IPS-18a (cell line): ENCODE measurements at regions not wholly inside any gene's neighbourhood (a gene's known extent, or its start where the extent isn't known, plus 50 kb on each side); places are given as distances from the start of the nearest gene placed in this dataset.
"Not testable (repeated sequence)": the region's sequence is repeated elsewhere in the genome, so short reads cannot be mapped to it uniquely, and the experiment has no call there.

Source experiments
- H3K27ac ChIP-seq: one replicate; pipeline ENCODE4 v1.5.1; 2013; ENCODE audit warnings: low read length
- H3K27me3 ChIP-seq: one replicate; pipeline ENCODE4 v1.6.1; 2013; ENCODE audit warnings: mild to moderate bottlenecking, low read length; ENCODE audit not compliant: control insufficient read depth, insufficient read depth
- H3K36me3 ChIP-seq: one replicate; pipeline ENCODE4 v1.6.1; 2013; ENCODE audit warnings: low read depth, low read length; ENCODE audit not compliant: control insufficient read depth
- H3K4me1 ChIP-seq: one replicate; pipeline ENCODE4 v1.6.1; 2013; ENCODE audit warnings: low read depth, low read length; ENCODE audit not compliant: control insufficient read depth
- H3K4me3 ChIP-seq: one replicate; pipeline ENCODE4 v1.5.1; 2013; ENCODE audit warnings: low read length
- H3K9ac ChIP-seq: one replicate; pipeline ENCODE4 v1.6.1; 2013; ENCODE audit warnings: mild to moderate bottlenecking, low read length, moderate library complexity
- H3K9me3 ChIP-seq: one replicate; pipeline ENCODE4 v1.6.1; 2013; ENCODE audit warnings: low read depth, low read length; ENCODE audit not compliant: control insufficient read depth

GRCh38 chr2:65974067-65974723 is 460.7 kb upstream of the MEIS1 start:
- no peak overlapping the region for H3K9ac ChIP-seq
- no peaks in the 10 kb centered on the region for H3K27me3 ChIP-seq
- no peaks in the 10 kb centered on the region for H3K4me1 ChIP-seq
- H3K36me3 ChIP-seq = no peaks in the 10 kb centered on the region
- no peak overlapping the region for H3K4me3 ChIP-seq
- H3K9me3 ChIP-seq = peaks cover 3% of the 10 kb centered on the region
- no peak overlapping the region for H3K27ac ChIP-seq

- Histone ChIP-seq H3K27me3 (no peaks in the 10 kb centered on the region), H3K4me1 (no peaks in the 10 kb centered on the region), H3K27ac (no peak overlapping the region), H3K36me3 (no peaks in the 10 kb centered on the region), H3K4me3 (no peak overlapping the region), H3K9ac (no peak overlapping the region), H3K9me3 (peaks cover 3% of the 10 kb centered on the region)
Measured at GRCh38 chr2:65969161-65969560, 465.8 kb upstream of the MEIS1 start.

- not testable (repeated sequence) for H3K27me3 ChIP-seq, H3K27ac ChIP-seq, H3K4me1 ChIP-seq, H3K9ac ChIP-seq, H3K9me3 ChIP-seq, H3K36me3 ChIP-seq, H3K4me3 ChIP-seq
Measured at GRCh38 chr2:65963303-65963702, 471.6 kb upstream of the MEIS1 start.

- Histone ChIP-seq H3K27me3 (no peaks in the 10 kb centered on the region), H3K27ac (no peak overlapping the region), H3K4me3 (no peak overlapping the region)
Measured at GRCh38 chr2:65960953-65961352, 474.0 kb upstream of the MEIS1 start.

GRCh38 chr2:65957886-65958285 is 477.0 kb upstream of the MEIS1 start:
- Histone ChIP-seq H3K36me3 (no peaks in the 10 kb centered on the region), H3K4me3 (no peak overlapping the region), H3K9me3 (no peaks in the 10 kb centered on the region), H3K4me1 (peaks cover 12% of the 10 kb centered on the region), H3K27ac (no peak overlapping the region), H3K9ac (no peak overlapping the region), H3K27me3 (no peaks in the 10 kb centered on the region)

More at GRCh38 chr2:65960953-65961352, 474.0 kb upstream of the MEIS1 start:
- Histone ChIP-seq H3K4me1 (peaks cover 12% of the 10 kb centered on the region), H3K9ac (no peak overlapping the region), H3K9me3 (no peaks in the 10 kb centered on the region), H3K36me3 (no peaks in the 10 kb centered on the region)

GRCh38 chr2:65957454-65957853 is 477.5 kb upstream of the MEIS1 start:
- Histone ChIP-seq H3K4me1 (peaks cover 12% of the 10 kb centered on the region), H3K27me3 (no peaks in the 10 kb centered on the region), H3K9ac (no peak overlapping the region), H3K36me3 (no peaks in the 10 kb centered on the region), H3K27ac (no peak overlapping the region), H3K9me3 (no peaks in the 10 kb centered on the region), H3K4me3 (no peak overlapping the region)

GRCh38 chr2:65955259-65955658 is 479.7 kb upstream of the MEIS1 start:
- H3K36me3 ChIP-seq = no peaks in the 10 kb centered on the region
- H3K9ac ChIP-seq = no peak overlapping the region
- no peaks in the 10 kb centered on the region for H3K9me3 ChIP-seq
- no peaks in the 10 kb centered on the region for H3K27me3 ChIP-seq
- peaks cover 12% of the 10 kb centered on the region for H3K4me1 ChIP-seq
- H3K27ac ChIP-seq = no peak overlapping the region
- no peak overlapping the region for H3K4me3 ChIP-seq

- Histone ChIP-seq H3K36me3 (no peaks in the 10 kb centered on the region), H3K4me3 (no peak overlapping the region), H3K9ac (no peak overlapping the region), H3K27me3 (no peaks in the 10 kb centered on the region), H3K27ac (no peak overlapping the region), H3K4me1 (peaks cover 8% of the 10 kb centered on the region), H3K9me3 (no peaks in the 10 kb centered on the region)
Measured at GRCh38 chr2:65952966-65953761, 481.8 kb upstream of the MEIS1 start.

- no peak overlapping the region for H3K4me3 ChIP-seq
- no peaks in the 10 kb centered on the region for H3K4me1 ChIP-seq
- no peak overlapping the region for H3K9ac ChIP-seq
- no peaks in the 10 kb centered on the region for H3K27me3 ChIP-seq
- H3K36me3 ChIP-seq = no peaks in the 10 kb centered on the region
- H3K9me3 ChIP-seq = no peaks in the 10 kb centered on the region
- no peak overlapping the region for H3K27ac ChIP-seq
Measured at GRCh38 chr2:65944213-65944612, 490.7 kb upstream of the MEIS1 start.

- H3K27me3 ChIP-seq = no peaks in the 10 kb centered on the region
- no peak overlapping the region for H3K4me3 ChIP-seq
- no peak overlapping the region for H3K27ac ChIP-seq
- no peak overlapping the region for H3K9ac ChIP-seq
- no peaks in the 10 kb centered on the region for H3K9me3 ChIP-seq
- no peaks in the 10 kb centered on the region for H3K4me1 ChIP-seq
- H3K36me3 ChIP-seq = no peaks in the 10 kb centered on the region
Measured at GRCh38 chr2:65943099-65943786, 491.7 kb upstream of the MEIS1 start.

GRCh38 chr2:65940856-65941255 is 494.1 kb upstream of the MEIS1 start:
- H3K9me3 ChIP-seq = no peaks in the 10 kb centered on the region
- no peaks in the 10 kb centered on the region for H3K27me3 ChIP-seq
- H3K4me1 ChIP-seq = no peaks in the 10 kb centered on the region
- H3K36me3 ChIP-seq = no peaks in the 10 kb centered on the region
- no peak overlapping the region for H3K4me3 ChIP-seq
- no peak overlapping the region for H3K27ac ChIP-seq
- no peak overlapping the region for H3K9ac ChIP-seq
